ENCODE measurements at regions not wholly inside any gene's neighbourhood (a gene's known extent, or its start where the extent isn't known, plus 50 kb on each side); places are given as distances from the start of the nearest gene placed in this dataset.

DNA sequence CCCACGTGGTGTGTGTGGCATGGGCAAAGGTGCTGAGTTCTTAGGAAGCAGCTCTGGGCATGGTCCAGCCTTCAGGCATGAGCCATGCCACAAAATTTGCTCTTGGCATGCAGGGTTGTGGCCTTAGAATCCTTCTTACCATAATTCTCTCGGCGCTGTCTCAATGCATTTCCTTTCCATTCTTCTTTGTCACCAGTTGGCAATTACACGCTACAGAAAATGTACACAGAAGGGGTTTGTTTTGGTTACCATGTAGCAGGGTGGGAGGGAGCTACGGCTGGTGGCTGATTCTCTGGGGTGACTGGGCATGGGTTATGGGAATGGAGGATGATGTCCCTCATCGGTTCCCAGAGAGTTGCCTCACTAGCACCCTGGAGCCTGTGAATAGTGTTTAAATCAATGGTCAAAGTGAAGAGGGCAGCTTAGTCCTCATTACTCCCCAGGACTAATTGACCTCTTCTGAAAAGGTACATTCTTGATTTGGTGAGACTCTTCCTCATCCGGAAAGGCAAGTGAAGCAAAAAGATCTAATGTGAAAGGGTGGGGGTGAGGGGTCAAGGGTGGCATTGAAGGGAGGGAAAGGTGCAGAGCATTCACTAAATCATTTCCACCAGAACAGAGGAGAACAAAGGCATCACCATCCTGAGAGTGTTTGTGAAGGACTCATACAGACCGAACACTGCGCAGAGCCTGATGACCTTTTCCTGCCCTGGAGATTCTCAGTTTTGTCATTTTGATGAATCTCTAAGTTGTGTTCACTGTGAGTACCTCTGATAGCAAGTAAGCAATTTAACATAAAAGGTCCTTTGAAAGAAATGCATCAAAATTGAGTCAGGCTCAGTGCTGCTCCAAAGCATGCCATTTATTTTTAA, 199.8 kb upstream of the SFRP2 start:
- DNase-seq (ENCODE audit: low read depth in 3 of 3) = no peak

DNA sequence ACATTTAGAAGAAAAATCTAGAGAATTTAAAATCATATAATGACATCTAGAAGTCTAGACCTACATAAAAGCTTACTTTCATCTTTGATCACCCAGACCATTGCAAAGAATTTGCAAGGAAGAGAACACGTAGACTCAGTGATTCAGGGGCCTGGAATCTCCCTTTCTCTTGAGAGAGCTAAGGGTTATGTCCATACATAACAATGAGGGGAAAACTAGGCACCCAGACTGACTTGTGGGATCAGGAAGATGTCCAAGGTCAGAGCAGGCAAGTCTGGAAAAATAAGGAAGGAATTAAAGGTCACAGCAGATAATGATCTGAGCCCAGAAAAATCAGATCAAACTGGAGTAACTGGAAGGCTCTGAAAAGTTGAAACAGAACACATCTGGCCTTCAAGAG, 198.4 kb upstream of the SFRP2 start:
- no peak for DNase-seq (ENCODE audit: low read depth in 3 of 3)

DNA sequence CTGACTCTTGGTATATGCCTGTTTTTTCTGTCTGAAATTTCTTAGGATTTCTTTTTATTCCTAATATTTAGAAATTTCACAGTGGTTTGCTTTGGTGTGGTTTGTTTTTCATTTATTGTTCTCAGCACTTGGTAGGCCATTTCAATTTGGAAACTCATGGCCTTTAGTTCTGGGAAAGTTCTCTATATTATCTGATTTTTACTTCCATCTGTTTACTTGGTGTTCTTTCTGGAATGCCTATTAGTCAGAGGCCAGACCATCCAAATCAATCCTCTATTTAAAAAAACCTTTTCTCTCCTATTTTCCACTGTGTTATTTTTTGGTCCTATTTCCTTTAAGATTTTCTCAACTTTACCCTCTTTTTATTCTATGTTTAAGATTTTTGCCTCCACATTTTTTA, 188.1 kb upstream of the SFRP2 start:
- DNase-seq (ENCODE audit: low read depth in 3 of 3) = no peak

DNA sequence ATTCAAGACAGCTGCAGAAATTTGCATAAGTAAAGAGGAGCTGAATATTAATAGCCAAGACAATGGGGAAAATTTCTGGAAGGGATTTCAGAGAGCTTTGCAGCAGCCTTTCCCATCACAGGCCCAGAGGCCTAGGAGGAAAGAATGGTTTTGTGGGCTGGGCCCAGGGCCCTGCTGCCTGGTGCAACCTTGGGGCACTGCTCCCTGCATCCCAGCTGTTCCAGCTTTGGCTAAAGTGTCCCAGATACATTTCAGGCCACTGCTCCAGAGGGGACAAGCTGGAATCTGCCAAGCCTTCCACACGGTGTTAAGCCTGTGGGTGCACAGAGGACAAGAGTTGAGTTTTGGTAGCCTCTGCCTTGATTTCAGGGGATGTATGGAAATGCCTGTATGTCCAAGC, 185.6 kb upstream of the SFRP2 start:
- DNase-seq (ENCODE audit: low read depth in 3 of 3) = no peak

DNA sequence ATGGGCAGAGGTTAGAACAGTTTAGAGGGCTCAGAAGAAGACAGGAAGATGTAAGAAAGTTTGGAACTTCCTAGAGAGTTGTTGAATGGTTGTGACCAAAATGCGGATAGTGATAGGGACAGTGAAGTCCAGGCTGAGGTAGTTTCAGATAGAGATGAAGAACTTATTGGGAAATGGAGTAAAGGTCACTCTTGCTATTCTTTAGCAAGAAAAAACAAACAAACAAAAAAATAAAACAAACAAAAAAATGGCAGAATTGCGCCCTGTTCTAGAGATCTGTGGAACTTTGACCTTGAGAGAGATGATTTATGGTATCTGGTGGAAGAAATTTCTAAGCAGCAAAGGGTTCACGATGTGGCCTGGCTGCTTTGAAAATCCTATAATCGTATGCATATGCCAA, 185.1 kb upstream of the SFRP2 start:
- no peak for DNase-seq (ENCODE audit: low read depth in 3 of 3)

DNA sequence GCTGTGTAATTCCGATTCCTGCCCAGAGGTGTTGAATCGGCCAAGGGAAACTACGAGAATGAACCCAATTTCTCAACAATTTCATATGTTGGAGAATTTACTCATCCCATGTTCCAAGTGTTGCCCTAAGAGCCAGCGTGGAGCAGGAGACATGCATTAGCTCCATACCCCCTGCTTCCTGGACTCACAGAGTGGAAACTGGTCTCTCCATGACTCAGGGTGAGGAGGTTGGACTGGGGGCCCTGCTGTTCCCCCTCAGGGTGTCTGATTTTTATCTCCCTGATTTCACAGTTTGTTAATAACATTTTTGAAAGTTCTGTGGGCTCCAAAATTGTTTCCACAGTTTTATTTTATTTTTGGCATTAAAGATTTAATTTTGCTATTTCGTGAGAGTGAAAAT, 183.0 kb upstream of the SFRP2 start:
- no peak for DNase-seq (ENCODE audit: low read depth in 3 of 3)

DNA sequence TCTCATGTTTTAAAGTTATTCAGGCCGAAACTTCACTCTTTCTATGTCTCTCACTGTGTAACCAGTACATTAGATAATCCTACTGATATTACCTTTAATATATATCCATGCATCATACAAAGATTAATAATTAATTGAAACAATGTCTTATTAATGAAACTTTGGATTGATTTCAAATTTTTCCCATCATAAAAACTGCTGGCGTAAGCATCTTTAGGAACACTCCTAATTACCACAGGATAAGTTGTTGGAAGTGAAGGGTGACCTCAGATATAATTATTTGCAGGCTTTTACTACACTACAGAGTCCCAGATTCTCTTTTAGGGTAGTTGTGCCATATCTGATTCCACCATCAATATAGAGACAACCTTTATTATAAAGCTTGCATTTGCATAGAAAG, 181.3 kb upstream of the SFRP2 start:
- DNase-seq (ENCODE audit: low read depth in 3 of 3) = no peak

DNA sequence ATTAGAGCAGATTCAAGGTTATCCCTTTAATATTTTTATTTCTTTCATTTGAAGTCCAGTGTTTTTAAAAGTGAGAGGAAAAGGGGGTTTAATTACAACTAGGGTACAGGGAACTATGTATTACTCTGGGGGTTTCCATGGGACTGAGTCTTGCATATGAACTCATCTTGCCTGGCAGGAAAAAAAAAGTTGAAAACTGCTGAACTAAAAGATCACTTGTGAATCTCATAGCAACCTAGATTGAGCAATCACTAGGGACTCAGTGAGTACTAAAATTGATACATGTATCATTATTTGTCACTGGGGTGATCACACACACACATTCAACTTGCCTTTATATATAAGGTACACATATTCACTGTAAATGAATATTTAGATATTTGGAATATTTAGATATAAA, 180.7 kb upstream of the SFRP2 start:
- no peak for DNase-seq (ENCODE audit: low read depth in 3 of 3)

DNA sequence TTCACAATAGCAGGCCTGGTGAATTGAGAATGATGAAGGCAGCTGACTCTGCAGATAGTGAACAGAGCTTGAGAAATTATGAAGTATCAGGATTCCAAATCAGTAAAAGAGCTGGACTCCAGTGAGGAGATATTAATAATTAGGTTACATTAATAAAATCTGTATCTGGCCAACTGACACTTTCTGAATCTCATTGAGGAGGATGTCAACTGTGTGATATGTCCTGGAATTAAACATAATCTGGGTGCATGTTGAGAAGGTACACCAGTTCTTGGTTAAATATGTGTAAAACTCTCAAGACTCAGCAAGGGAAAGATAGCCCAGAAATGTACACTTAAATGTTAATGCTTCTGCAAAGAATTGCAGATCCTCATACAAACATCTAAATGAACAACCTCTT, 177.8 kb upstream of the SFRP2 start:
- DNase-seq (ENCODE audit: low read depth in 3 of 3) = no peak

DNA sequence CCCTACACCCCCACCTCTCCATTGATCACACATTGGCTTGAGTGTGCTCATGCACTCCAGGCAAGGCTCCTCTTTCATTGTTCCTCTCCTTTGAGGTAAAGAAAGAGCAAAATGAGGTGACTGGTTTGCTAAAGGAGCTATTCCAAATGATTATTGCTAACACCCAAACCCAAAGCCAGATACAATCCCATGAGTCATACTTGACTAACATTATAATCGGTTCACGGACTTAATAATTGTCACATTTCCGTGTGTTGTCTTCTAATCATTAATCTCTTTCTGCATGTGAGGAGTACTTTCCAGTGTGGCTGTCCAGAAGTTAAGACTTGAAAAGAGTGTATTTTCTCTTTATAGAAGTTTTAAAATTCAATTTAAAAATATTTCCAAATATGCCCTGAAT, 174.3 kb upstream of the SFRP2 start:
- no peak for DNase-seq (ENCODE audit: low read depth in 3 of 3)

DNA sequence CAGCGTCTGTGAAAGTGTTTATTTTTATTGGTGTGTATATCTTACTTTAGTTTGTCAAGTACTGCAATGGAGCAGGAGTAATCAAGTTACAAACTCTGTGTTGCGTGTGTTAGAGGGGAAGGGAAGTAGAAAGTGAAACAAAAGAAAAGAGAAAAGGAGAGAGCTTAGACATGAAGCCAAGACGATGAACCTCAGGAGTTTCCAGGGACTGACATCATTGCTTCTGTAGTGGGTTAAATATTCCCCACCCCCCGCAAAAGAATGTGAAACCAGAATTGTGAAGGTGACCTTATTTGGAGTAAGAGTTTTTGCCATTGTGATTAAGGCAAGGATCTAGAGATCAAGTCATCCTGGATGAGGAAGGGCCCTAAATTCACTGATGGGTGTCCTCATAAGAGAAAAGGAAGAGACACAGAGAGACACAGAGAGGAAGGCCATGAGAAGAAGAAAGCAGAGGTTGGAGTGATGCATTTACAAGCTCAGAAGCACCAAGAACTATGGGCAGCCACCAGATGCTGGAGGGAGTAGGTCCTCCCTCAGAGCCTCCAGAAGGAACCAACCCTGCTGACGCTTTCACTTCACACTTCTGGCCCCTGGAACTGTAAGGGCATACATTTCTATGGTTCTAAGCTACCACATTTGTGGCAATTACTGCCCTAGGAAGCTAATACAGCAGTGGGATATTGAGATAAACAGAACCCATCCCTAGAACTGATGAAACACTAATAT, 173.6 kb upstream of the SFRP2 start:
- no peak for DNase-seq (ENCODE audit: low read depth in 3 of 3)

DNA sequence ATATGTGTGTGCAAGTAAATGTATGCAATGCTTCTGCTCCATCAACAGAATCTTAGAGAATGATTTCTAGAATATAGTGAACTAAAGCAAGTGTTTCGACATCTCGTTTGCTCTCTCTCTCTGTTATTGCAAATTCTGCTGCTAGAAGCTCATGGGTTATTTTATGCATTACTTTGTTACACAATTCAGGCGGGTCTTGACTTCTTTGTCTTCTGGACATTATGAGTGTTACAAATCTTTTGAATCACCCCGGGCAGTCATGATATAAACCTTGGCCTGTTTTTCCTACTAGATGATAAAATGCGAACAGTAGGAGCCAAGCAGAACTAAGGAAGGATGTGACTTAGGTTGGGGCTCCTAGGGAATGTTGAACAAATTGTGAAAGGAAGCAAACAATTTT, 166.4 kb upstream of the SFRP2 start:
- no peak for DNase-seq (ENCODE audit: low read depth in 3 of 3)

DNA sequence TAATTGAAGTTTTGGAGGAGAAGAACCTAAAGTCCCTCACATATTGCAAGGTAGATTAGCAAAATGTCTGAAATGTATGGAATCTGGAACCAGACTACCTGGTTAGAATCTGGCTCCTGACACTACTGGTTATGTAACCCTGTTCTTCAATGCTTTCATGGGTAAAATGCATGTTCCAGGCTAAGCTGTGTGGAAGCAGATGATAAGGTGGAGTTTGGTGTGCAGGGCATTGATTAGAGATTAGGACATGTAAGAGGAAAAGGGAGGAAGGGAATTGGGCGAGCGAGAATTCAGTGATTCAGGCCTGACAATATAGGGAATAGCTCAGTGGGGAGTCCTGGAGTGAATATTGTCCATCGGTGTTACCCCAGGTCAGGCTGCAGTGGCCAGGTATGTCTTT, 165.8 kb upstream of the SFRP2 start:
- DNase-seq (ENCODE audit: low read depth in 3 of 3) = no peak

DNA sequence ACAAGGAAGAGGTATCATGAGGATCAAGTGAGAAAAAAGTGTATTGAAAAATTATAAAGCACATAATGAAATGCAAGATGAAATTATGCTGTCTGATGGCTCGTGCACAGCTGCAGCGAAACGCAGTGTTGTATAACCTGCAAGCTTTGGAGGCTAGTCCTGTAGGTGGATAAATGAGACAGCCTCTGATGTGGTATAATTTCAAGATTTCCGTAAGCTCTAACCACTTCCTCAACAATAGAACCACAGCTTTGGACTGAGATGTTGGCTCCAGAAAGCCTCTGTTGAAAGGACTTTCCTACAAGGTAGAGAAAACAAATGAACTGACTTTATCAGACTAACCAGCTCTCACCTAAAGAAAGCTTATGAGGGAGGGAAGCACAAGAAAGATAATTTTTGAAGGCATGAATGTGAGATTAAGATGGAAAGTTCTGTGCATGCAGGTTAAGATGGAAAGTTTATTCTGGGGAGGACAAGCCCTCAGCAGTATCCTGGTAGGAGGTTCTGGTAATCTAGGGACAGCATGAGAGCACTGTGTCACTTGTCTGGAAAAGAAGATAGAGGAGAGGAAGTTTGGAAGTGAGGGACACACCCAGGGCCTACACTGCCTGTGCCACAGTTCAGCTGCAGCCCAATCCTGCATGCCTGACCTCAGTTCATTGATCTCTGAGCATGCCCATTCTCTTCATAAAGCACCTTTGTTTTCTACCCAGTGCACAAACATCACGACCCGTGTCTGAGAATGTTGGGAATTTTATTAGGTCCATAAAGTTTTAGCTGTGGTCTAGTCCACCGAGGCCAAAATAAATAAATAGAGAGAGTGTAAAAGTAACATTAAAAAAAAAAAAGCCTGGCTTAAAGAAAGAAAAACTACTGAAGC, 161.5 kb upstream of the SFRP2 start:
- no peak for DNase-seq (ENCODE audit: low read depth in 3 of 3)

DNA sequence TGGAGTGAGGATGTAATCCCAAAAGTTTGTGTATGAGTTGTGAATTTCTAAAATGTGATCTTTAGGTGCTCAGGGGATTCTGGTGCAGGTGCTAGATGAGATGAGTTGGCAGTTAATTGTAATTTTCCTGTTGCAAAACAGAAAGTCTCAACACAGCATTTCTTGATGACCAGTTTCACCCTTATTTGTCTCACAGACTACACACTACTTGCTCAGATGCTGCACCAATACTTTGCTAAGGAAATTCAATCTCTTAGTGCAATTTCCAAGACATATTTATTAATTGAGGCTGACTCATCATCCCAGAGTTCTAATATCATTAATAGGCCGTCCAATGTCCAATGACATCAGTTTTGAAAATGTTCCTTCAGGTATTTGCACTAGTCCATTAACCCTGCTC, 159.2 kb upstream of the SFRP2 start:
- no peak for DNase-seq (ENCODE audit: low read depth in 3 of 3)

DNA sequence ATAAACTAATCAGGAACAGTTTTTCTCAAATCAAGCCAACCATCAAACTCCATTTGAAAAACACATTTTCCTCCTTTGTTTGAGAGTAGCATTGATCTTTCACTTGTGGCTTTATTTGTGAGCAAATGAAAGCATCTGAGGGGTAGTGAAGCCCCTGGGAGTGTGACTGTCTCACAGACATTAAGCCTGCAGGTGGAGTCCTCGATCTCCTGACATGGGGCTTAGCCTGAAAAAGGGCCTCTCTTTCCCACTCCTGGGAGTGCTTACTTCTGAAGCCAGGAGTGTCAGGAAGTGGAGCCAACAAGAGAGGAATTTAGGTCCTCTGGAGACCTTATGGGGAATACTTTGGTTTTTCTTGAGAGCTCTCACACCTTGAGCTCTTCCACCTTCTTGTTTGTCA, 158.2 kb upstream of the SFRP2 start:
- no peak for DNase-seq (ENCODE audit: low read depth in 3 of 3)

DNA sequence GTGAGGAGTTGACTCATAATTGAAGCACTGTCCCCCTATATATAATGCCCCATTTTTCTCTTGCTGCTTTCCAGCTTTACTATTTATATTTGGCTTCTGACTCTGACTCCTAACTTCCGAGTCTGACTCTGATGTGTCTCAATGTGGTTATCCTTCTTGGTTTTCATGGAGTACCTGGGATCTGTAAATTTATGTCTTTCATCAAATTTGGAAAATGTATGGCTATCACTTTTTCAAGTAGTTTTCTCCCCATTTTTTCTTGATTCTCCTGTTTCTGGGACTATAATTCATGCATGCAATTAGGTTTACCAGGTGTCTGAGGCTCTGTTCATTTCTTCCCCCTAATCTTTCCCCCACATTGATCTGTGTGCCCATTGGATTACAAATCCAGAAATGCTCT, 156.8 kb upstream of the SFRP2 start:
- no peak for DNase-seq (ENCODE audit: low read depth in 3 of 3)

DNA sequence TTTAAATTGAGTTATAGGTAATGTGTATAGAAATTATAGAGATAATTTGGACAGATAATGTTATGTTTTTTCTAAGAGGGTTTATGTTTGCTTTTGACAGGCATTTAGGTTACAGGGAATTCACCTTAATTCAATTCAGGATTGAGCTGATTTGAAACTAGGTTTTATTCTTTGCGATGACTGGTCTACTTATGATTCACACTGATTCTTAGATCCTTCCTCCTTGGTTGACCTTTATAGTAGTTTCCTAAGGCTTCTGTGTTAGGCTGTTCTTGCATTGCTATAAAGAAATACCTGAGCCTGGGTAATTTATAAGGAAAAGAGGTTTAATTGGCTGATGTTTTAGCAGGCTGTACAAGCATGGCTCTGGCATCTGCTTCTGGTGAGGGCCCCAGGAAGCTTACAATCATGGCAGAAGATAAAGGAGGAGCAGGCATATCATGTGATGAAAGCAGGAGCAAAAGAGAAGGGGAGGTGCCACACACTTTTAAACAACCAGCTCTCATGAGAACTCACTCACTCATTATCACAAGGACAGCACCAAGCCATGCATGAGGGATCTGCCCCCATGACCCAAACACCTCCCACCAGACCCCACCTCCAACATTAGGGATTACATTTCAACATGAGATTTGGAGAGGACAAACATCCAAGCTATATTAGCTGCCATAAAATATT, 155.0 kb upstream of the SFRP2 start:
- no peak for DNase-seq (ENCODE audit: low read depth in 3 of 3)

DNA sequence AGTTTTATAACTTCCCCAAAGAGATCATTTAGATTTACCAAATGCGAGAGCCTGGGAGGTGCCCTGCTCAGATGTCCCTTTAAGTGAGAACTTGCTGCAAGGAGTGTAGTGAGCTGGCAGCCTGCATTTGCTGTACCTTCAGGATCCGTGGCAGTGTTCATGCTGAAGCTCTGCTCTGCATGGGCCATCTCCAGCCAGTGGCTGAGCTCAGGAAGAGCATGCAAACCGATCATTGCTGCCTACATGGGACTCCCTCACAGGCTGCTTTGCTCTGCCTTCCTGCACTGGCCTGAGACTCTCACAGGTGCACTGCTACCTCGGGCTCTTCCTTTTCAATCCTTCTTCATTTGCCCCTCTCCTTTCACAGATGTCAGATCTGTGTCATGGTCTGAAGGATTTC, 152.0 kb upstream of the SFRP2 start:
- DNase-seq (ENCODE audit: low read depth in 3 of 3) = no peak

DNA sequence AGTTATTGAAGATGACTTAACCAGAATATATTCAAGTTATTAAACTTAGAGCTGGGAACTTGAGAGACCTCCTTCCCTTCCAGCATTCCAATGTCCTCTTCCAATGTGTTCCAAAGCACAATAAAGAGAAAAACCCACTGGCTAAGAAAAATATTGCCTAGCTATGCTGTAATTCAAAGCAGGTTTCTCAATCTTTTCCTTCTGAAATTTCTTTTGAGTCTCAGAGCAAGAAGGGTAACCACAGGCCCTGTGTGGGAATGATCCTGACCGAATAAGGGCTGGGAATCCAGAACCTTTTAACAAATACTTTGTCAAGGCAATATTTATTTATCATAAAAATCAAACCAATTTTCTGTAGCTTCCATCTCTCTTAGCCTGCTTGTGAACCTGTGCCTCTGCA, 150.7 kb upstream of the SFRP2 start:
- no peak for DNase-seq (ENCODE audit: low read depth in 3 of 3)

DNA sequence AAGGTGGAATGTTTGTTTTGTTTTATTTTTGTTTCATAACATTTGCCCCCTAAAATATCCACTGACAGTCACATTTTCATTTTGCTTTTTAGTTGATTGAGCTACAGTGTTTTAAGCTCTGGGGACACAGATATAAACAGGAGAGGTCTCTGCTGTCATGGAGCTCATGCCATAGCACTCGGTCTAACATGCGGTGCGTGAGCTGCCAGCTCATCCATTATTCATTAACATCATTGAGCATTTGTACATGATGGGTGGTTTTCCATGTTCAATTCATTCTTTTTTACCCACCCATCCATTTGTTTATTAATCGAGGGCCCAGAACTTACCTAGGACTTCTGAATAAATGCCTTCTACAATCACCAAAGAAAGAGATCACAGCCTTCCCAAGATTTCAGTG, 150.1 kb upstream of the SFRP2 start:
- no peak for DNase-seq (ENCODE audit: low read depth in 3 of 3)

DNA sequence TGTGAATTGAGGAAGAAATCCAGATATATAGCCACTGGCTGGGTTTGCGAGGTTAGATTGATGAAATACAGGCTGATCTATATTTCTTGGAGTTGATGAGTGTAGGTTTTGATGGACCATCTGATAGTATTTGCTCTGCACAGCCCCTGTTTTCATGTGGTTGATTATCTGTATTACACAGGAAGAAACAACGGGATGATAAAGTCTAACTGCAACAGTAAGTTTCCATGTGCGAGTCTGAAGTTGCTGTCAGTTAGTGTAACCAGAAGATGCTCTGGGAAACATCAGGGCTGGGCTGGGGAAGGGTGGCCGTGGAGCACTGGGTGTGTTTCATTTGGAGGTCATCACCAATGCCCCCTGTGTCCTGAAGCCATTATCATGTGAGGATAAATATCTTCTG, 148.4 kb upstream of the SFRP2 start:
- DNase-seq (ENCODE audit: low read depth in 3 of 3) = no peak

Data from stimulated activated CD4-positive, alpha-beta T cell treated with anti-CD3 and anti-CD28 coated beads, TNF-alpha, amount 100 ng/mL, for 4 hours (primary cell).